Lower leg skin (tissue), 4 donors: ENCODE measurements at regions not wholly inside any gene's neighbourhood (a gene's known extent, or its start where the extent isn't known, plus 50 kb on each side); places are given as distances from the start of the nearest gene placed in this dataset.

Source experiments
- DNase-seq, 2 donors: peaks; one replicate each; pipeline ENCODE4 v3.0.0-alpha.2; 2019; ENCODE audit warnings: low spot score in 2 of 2
- H3K4me3 ChIP-seq: fragments of 200-600 bp; sonication (generic); 2 replicates; pipeline ENCODE4 v1.5.1; 2017; ENCODE audit warnings: mild to moderate bottlenecking, low read depth; ENCODE audit not compliant: poor library complexity, severe bottlenecking
- POLR2A ChIP-seq, 2 donors: fragments of 450-650 bp; IDR thresholded peaks; one replicate each; pipeline ENCODE4 v1.6.1; 2016 to 2017; ENCODE audit warnings: antibody characterized with exemption in 2 of 2, mild to moderate bottlenecking in 1 of 2, moderate library complexity in 1 of 2
- WGBS, 2 donors: methylation state at CpG; one replicate each; pipeline ENCODE4 v1.1.5; 2018; 5-methylcytosine and 5-hydroxymethylcytosine counted together
- intact Hi-C: fragments of 100-400 bp; cut with DNase I; formaldehyde crosslinking; loops from one replicate; pipeline ENCODE4 v1.15.0; 2023; ENCODE audit warnings: low total_unique reads
- TF ChIP-seq, protein P1 (sequence below), 3 donors: fragments of 450-650 bp; IDR thresholded peaks; one replicate each; pipeline ENCODE4 v1.5.1; 2016; ENCODE audit warnings: antibody characterized with exemption in 3 of 3, mild to moderate bottlenecking in 3 of 3, moderate library complexity in 2 of 3

DNA sequence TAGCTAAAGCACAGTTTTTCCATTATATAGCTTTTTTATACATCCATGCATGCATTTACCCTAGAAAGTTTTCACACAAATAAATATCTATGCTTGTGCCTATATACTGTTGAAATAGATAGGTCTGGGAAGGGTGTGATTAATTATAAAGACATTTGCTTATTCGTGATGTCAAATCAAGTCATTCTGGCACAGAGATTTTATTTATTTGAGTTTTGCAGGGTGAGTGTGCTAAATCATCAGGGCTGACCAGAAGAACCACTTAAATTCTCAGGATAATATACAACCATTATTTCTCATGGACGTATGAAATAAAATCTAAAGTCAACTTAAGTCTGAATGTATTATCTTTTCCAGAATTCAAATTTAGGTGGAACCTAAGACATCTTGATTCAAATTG lies 295.5 kb downstream of the EPHA4 start:
- TF ChIP-seq, protein P1, sequence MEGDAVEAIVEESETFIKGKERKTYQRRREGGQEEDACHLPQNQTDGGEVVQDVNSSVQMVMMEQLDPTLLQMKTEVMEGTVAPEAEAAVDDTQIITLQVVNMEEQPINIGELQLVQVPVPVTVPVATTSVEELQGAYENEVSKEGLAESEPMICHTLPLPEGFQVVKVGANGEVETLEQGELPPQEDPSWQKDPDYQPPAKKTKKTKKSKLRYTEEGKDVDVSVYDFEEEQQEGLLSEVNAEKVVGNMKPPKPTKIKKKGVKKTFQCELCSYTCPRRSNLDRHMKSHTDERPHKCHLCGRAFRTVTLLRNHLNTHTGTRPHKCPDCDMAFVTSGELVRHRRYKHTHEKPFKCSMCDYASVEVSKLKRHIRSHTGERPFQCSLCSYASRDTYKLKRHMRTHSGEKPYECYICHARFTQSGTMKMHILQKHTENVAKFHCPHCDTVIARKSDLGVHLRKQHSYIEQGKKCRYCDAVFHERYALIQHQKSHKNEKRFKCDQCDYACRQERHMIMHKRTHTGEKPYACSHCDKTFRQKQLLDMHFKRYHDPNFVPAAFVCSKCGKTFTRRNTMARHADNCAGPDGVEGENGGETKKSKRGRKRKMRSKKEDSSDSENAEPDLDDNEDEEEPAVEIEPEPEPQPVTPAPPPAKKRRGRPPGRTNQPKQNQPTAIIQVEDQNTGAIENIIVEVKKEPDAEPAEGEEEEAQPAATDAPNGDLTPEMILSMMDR (IDR thresholded peaks at IDR 0.05): no peak
- no peak for TF ChIP-seq POLR2A (IDR thresholded peaks at IDR 0.05)
- H3K4me3 ChIP-seq: no peak overlapping the region
- 76 to 85% methylated on average over 2 of the region's 2 CpGs for WGBS, 2 donors

GRCh38 chr2:221282386-221282785 lies 289.7 kb downstream of the EPHA4 start:
- TF ChIP-seq POLR2A (IDR thresholded peaks at IDR 0.05): no peak
- TF ChIP-seq, protein P1 (IDR thresholded peaks at IDR 0.05): no peak
- DNase-seq: no peak
- 88% methylated on average over 4 of the region's 4 CpGs for WGBS, 2 donors
- H3K4me3 ChIP-seq: no peak overlapping the region
- intact Hi-C loops: no loop called here

More for the DNA sequence above, 295.5 kb downstream of the EPHA4 start:
- no peak for DNase-seq
- intact Hi-C loops: no loop called here

DNA sequence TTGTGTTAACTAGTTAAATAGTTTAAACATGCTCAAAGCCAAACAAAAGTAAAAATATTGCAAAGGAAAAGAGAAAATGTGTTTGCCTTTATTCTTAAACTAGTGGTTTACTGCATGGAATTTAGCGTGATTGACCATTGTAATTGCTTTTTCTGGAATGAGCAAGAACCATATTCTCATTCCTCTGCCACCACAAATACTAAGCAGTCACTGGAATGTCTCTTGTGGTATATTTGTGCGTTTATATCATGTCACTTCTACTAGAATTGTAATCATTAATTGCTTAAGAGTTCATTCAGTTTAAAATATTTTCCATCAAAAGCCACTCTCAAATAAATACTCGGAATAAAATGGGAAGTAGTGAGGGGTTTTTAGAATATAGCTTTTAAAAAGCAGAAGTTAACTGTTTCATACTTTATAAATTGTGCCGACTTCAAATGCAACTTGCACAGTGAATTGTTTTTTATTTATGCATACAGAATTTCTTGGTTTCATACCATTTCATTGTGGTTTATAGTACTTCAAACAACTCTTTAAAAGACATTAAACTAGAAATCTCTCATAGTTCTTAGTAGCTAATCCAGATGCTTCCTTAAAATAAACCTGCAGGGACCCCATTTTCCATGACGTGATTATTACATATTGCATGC lies 288.1 kb downstream of the EPHA4 start:
- no peak overlapping the region for H3K4me3 ChIP-seq
- TF ChIP-seq, protein P1 (IDR thresholded peaks at IDR 0.05): no peak
- no peak for TF ChIP-seq POLR2A (IDR thresholded peaks at IDR 0.05)
- intact Hi-C loops: no loop called here
- DNase-seq: no peak
- WGBS, 2 donors: 62 to 63% methylated on average over 5 of the region's 5 CpGs

GRCh38 chr2:221285148-221285547 lies 287.0 kb downstream of the EPHA4 start:
- H3K4me3 ChIP-seq: no peak overlapping the region
- 55 to 66% methylated on average over 2 of the region's 2 CpGs for WGBS, 2 donors
- intact Hi-C loops: no loop called here

GRCh38 chr2:221286406-221286805 lies 285.7 kb downstream of the EPHA4 start:
- intact Hi-C loops: no loop called here
- TF ChIP-seq, protein P1 (IDR thresholded peaks at IDR 0.05): no peak
- TF ChIP-seq POLR2A (IDR thresholded peaks at IDR 0.05): no peak
- no peak for DNase-seq
- no peak overlapping the region for H3K4me3 ChIP-seq

More at GRCh38 chr2:221285148-221285547, 287.0 kb downstream of the EPHA4 start:
- no peak for TF ChIP-seq POLR2A (IDR thresholded peaks at IDR 0.05)
- TF ChIP-seq, protein P1 (IDR thresholded peaks at IDR 0.05): no peak
- no peak for DNase-seq

GRCh38 chr2:221289389-221289788 lies 282.7 kb downstream of the EPHA4 start:
- no peak overlapping the region for H3K4me3 ChIP-seq
- DNase-seq: no peak
- WGBS, 2 donors: 77 to 81% methylated on average over 3 of the region's 3 CpGs
- intact Hi-C loops: no loop called here
- TF ChIP-seq, protein P1 (IDR thresholded peaks at IDR 0.05): no peak
- no peak for TF ChIP-seq POLR2A (IDR thresholded peaks at IDR 0.05)
